Osteoblast (primary cell): ENCODE measurements at regions not wholly inside any gene's neighbourhood (a gene's known extent, or its start where the extent isn't known, plus 50 kb on each side); places are given as distances from the start of the nearest gene placed in this dataset.

Source experiments
- DNase-seq: peaks from one replicate; pipeline ENCODE4 v3.0.0; 2011; ENCODE audit warnings: low spot score, mixed read lengths; ENCODE audit not compliant: insufficient read length; ENCODE audit errors: missing footprints
- H2AFZ ChIP-seq: 2 replicates; pipeline ENCODE4 v1.6.0; 2011; ENCODE audit warnings: mild to moderate bottlenecking, low read length
- H3K27ac ChIP-seq: 2 replicates; pipeline ENCODE4 v1.5.1; 2011; ENCODE audit warnings: mild to moderate bottlenecking, low read depth, low read length, moderate library complexity
- H3K27me3 ChIP-seq: 2 replicates; pipeline ENCODE4 v1.6.0; 2012; ENCODE audit warnings: mild to moderate bottlenecking, control low read depth, inconsistent platforms, low read length, moderate library complexity; ENCODE audit not compliant: insufficient read depth
- H3K36me3 ChIP-seq: 2 replicates; pipeline ENCODE4 v1.5.1; 2011; ENCODE audit warnings: mild to moderate bottlenecking, low read length, control low read depth, moderate library complexity; ENCODE audit not compliant: insufficient read depth
- H3K4me1 ChIP-seq: 2 replicates; pipeline ENCODE4 v1.5.1; 2011; ENCODE audit warnings: mild to moderate bottlenecking, low read length, control low read depth, moderate library complexity; ENCODE audit not compliant: insufficient read depth
- H3K4me2 ChIP-seq: 2 replicates; pipeline ENCODE4 v1.6.0; 2011; ENCODE audit warnings: mild to moderate bottlenecking, low read length; ENCODE audit not compliant: insufficient read depth
- H3K4me3 ChIP-seq: fragments of 200-600 bp; sonication (generic); 3 replicates; pipeline ENCODE4 v1.5.1; 2012; ENCODE audit warnings: mild to moderate bottlenecking, low read length, inconsistent platforms; ENCODE audit not compliant: insufficient read depth
- H3K79me2 ChIP-seq: 2 replicates; pipeline ENCODE4 v1.6.0; 2012; ENCODE audit warnings: mild to moderate bottlenecking, low read length, control low read depth, inconsistent platforms; ENCODE audit not compliant: insufficient read depth
- H3K9me3 ChIP-seq: 2 replicates; pipeline ENCODE4 v1.5.1; 2011; ENCODE audit warnings: low read depth, low read length, control low read depth
- H4K20me1 ChIP-seq: 2 replicates; pipeline ENCODE4 v1.6.0; 2012; ENCODE audit warnings: mild to moderate bottlenecking, low read length, control low read depth; ENCODE audit not compliant: insufficient read depth
- CTCF ChIP-seq: IDR thresholded peaks from 2 replicates; pipeline ENCODE4 v1.5.1; 2011; ENCODE audit warnings: mild to moderate bottlenecking, low read depth, low read length, moderate library complexity; ENCODE audit errors: extremely low read depth

- Histone ChIP-seq H3K36me3 (no peaks in the 10 kb centered on the region), H4K20me1 (no peaks in the 10 kb centered on the region), H2AFZ (no peak overlapping the region), H3K4me1 (no peaks in the 10 kb centered on the region), H3K79me2 (no peaks in the 10 kb centered on the region), H3K4me3 (no peak overlapping the region), H3K27ac (no peak overlapping the region), H3K4me2 (no peak overlapping the region), H3K27me3 (no peaks in the 10 kb centered on the region), H3K9me3 (no peaks in the 10 kb centered on the region)
- TF ChIP-seq CTCF, result no peak
- DNase-seq, result no peak
Observed at GRCh38 chr12:85405781-85406522, 125.9 kb downstream of the ALX1 start.

GRCh38 chr12:85413266-85413665 lies 133.2 kb downstream of the ALX1 start:
- H3K36me3 ChIP-seq, result no peaks in the 10 kb centered on the region
- no peak for DNase-seq
- H3K9me3 ChIP-seq, result no peaks in the 10 kb centered on the region
- no peak for TF ChIP-seq CTCF
- no peak overlapping the region for H3K4me2 ChIP-seq
- no peaks in the 10 kb centered on the region for H3K79me2 ChIP-seq
- H2AFZ ChIP-seq, result no peak overlapping the region
- H3K4me3 ChIP-seq, result no peak overlapping the region
- no peaks in the 10 kb centered on the region for H3K4me1 ChIP-seq
- no peaks in the 10 kb centered on the region for H4K20me1 ChIP-seq
- no peaks in the 10 kb centered on the region for H3K27me3 ChIP-seq
- no peak overlapping the region for H3K27ac ChIP-seq

GRCh38 chr12:85422762-85423161 lies 142.7 kb downstream of the ALX1 start:
- Histone ChIP-seq H3K4me3 (no peak overlapping the region), H3K9me3 (no peaks in the 10 kb centered on the region), H3K36me3 (no peaks in the 10 kb centered on the region), H2AFZ (no peak overlapping the region), H3K4me2 (no peak overlapping the region), H3K4me1 (no peaks in the 10 kb centered on the region), H3K27me3 (no peaks in the 10 kb centered on the region), H3K79me2 (no peaks in the 10 kb centered on the region), H4K20me1 (no peaks in the 10 kb centered on the region), H3K27ac (no peak overlapping the region)
- DNase-seq, result no peak
- TF ChIP-seq CTCF, result no peak

GRCh38 chr12:85423947-85424346 lies 143.9 kb downstream of the ALX1 start:
- DNase-seq, result no peak
- no peaks in the 10 kb centered on the region for H3K27me3 ChIP-seq
- H3K9me3 ChIP-seq, result no peaks in the 10 kb centered on the region
- H3K4me3 ChIP-seq, result no peak overlapping the region
- no peak overlapping the region for H3K4me2 ChIP-seq
- H3K36me3 ChIP-seq, result no peaks in the 10 kb centered on the region
- no peaks in the 10 kb centered on the region for H3K79me2 ChIP-seq
- no peak overlapping the region for H3K27ac ChIP-seq
- no peaks in the 10 kb centered on the region for H3K4me1 ChIP-seq
- H2AFZ ChIP-seq, result no peak overlapping the region
- no peak for TF ChIP-seq CTCF
- H4K20me1 ChIP-seq, result no peaks in the 10 kb centered on the region
